Neural cell (in vitro differentiated cells): ENCODE measurements at regions not wholly inside any gene's neighbourhood (a gene's known extent, or its start where the extent isn't known, plus 50 kb on each side); places are given as distances from the start of the nearest gene placed in this dataset.
A peak's percentile ranks its signal among the peaks of the same experiment; 100 is the strongest.

Experiments
- H2AFZ ChIP-seq: fragments of 200-600, 300-800 bp; sonication (generic), shearing (Covaris generic); 2 replicates; pipeline ENCODE4 v1.6.0; 2014; ENCODE audit warnings: low read depth, mild to moderate bottlenecking, antibody characterized with exemption, low read length, moderate library complexity
- H3F3A ChIP-seq: fragments of 200-600 bp; shearing (Covaris generic); 2 replicates; pipeline ENCODE4 v1.6.1; 2016; ENCODE audit warnings: mild to moderate bottlenecking, moderate library complexity, mixed read lengths, antibody characterized with exemption, low read length; ENCODE audit not compliant: insufficient read depth, poor library complexity, severe bottlenecking
- H3K27ac ChIP-seq: fragments of 200-600, 300-800 bp; sonication (generic), shearing (Covaris generic); 2 replicates; pipeline ENCODE4 v1.5.1; 2014; ENCODE audit warnings: mild to moderate bottlenecking, low read length, moderate library complexity
- H3K27me3 ChIP-seq: fragments of 300-800, 200-600 bp; sonication (generic), shearing (Covaris generic); 2 replicates; pipeline ENCODE4 v1.6.0; 2014; ENCODE audit warnings: mild to moderate bottlenecking, low read depth, low read length, moderate library complexity; ENCODE audit not compliant: insufficient read depth
- H3K36me3 ChIP-seq: fragments of 300-800, 200-600 bp; sonication (generic), shearing (Covaris generic); 2 replicates; pipeline ENCODE4 v1.5.1; 2014; ENCODE audit warnings: mild to moderate bottlenecking, antibody characterized with exemption, low read length, moderate library complexity; ENCODE audit not compliant: insufficient read depth
- H3K4me2 ChIP-seq: fragments of 300-800, 200-600 bp; sonication (generic), shearing (Covaris generic); 2 replicates; pipeline ENCODE4 v1.6.0; 2014; ENCODE audit warnings: mild to moderate bottlenecking, low read length
- H3K4me3 ChIP-seq: fragments of 300-800, 200-600 bp; sonication (generic), shearing (Covaris generic); 2 replicates; pipeline ENCODE4 v1.5.1; 2014; ENCODE audit warnings: mild to moderate bottlenecking, low read length, moderate library complexity
- H3K79me2 ChIP-seq: fragments of 200-600 bp; shearing (Covaris generic); replicated peaks from 2 replicates; pipeline ENCODE4 v1.6.0; 2014; ENCODE audit warnings: mild to moderate bottlenecking, low read length, moderate library complexity; ENCODE audit not compliant: insufficient read depth
- H3K9ac ChIP-seq: fragments of 300-800, 200-600 bp; sonication (generic), shearing (Covaris generic); 2 replicates; pipeline ENCODE4 v1.6.1; 2016; ENCODE audit warnings: mild to moderate bottlenecking, low read length, mixed read lengths
- H3K9me2 ChIP-seq: fragments of 200-600 bp; shearing (Covaris generic); 2 replicates; pipeline ENCODE4 v1.6.1; 2016; ENCODE audit warnings: mild to moderate bottlenecking, low read length, mixed read lengths; ENCODE audit not compliant: insufficient read depth
- H3K9me3 ChIP-seq: fragments of 200-600, 300-800 bp; sonication (generic), shearing (Covaris generic); 2 replicates; pipeline ENCODE4 v1.6.1; 2016; ENCODE audit warnings: mild to moderate bottlenecking, mixed run types, low read length, moderate library complexity, mixed read lengths
- H4K20me1 ChIP-seq: fragments of 200-600 bp; shearing (Covaris generic); 2 replicates; pipeline ENCODE4 v1.6.1; 2016; ENCODE audit warnings: mild to moderate bottlenecking, mixed run types; ENCODE audit not compliant: insufficient read depth
- EP300 ChIP-seq: fragments of 450-650 bp; conservative IDR thresholded peaks from 2 replicates; pipeline ENCODE4 v1.6.1; 2014; ENCODE audit warnings: antibody characterized with exemption, mild to moderate bottlenecking, moderate library complexity; ENCODE audit not compliant: poor library complexity, severe bottlenecking
- EZH2 ChIP-seq: fragments of 200-600, 300-800 bp; shearing (Covaris generic), sonication (generic); IDR thresholded peaks from 2 replicates; pipeline ENCODE4 v1.6.1; 2014; ENCODE audit warnings: antibody characterized with exemption, low read length, borderline replicate concordance, mild to moderate bottlenecking; ENCODE audit not compliant: insufficient read depth, poor library complexity, severe bottlenecking
- MXI1 ChIP-seq: fragments of 450-650 bp; conservative IDR thresholded peaks from 2 replicates; pipeline ENCODE4 v1.6.1; 2014; ENCODE audit warnings: antibody characterized with exemption, mild to moderate bottlenecking; ENCODE audit not compliant: poor library complexity, severe bottlenecking
- POLR2AphosphoS5 ChIP-seq: IDR thresholded peaks from 2 replicates; pipeline ENCODE4 v1.6.1; 2012
- RAD21 ChIP-seq: fragments of 450-650 bp; conservative IDR thresholded peaks from 2 replicates; pipeline ENCODE4 v1.6.1; 2014; ENCODE audit warnings: antibody characterized with exemption, mild to moderate bottlenecking, moderate library complexity
- REST ChIP-seq: IDR thresholded peaks from 2 replicates; pipeline ENCODE4 v1.6.1; 2012; ENCODE audit warnings: borderline replicate concordance
- SMC3 ChIP-seq: fragments of 450-650 bp; conservative IDR thresholded peaks from 2 replicates; pipeline ENCODE4 v1.6.1; 2014; ENCODE audit warnings: antibody characterized with exemption, mild to moderate bottlenecking, moderate library complexity; ENCODE audit not compliant: poor library complexity
- TAF1 ChIP-seq: IDR thresholded peaks from 2 replicates; pipeline ENCODE4 v1.6.1; 2012; ENCODE audit warnings: low read depth
- TF ChIP-seq, protein P1 (sequence below): fragments of 450-650 bp; IDR thresholded peaks from 2 replicates; pipeline ENCODE4 v1.5.1; 2014; ENCODE audit warnings: antibody characterized with exemption, mild to moderate bottlenecking, moderate library complexity; ENCODE audit not compliant: poor library complexity, severe bottlenecking

GRCh38 chr9:78620764-78621163, 323.8 kb downstream of the PSAT1 start:
- H3K4me2 ChIP-seq: peak overlapping the region; percentile 8
- no peak overlapping the region for H2AFZ ChIP-seq
- H3K27ac ChIP-seq: peak overlapping the region; percentile 50
- H3K9ac ChIP-seq: no peak overlapping the region
- H3K9me3 ChIP-seq: no peaks in the 10 kb centered on the region
- H3F3A ChIP-seq: no peaks in the 10 kb centered on the region
- no peaks in the 10 kb centered on the region for H3K9me2 ChIP-seq
- H4K20me1 ChIP-seq: no peaks in the 10 kb centered on the region
- no peak for TF ChIP-seq EP300
- no peak for TF ChIP-seq SMC3
- no peak for TF ChIP-seq RAD21
- TF ChIP-seq MXI1: no peak
- TF ChIP-seq, protein P1, sequence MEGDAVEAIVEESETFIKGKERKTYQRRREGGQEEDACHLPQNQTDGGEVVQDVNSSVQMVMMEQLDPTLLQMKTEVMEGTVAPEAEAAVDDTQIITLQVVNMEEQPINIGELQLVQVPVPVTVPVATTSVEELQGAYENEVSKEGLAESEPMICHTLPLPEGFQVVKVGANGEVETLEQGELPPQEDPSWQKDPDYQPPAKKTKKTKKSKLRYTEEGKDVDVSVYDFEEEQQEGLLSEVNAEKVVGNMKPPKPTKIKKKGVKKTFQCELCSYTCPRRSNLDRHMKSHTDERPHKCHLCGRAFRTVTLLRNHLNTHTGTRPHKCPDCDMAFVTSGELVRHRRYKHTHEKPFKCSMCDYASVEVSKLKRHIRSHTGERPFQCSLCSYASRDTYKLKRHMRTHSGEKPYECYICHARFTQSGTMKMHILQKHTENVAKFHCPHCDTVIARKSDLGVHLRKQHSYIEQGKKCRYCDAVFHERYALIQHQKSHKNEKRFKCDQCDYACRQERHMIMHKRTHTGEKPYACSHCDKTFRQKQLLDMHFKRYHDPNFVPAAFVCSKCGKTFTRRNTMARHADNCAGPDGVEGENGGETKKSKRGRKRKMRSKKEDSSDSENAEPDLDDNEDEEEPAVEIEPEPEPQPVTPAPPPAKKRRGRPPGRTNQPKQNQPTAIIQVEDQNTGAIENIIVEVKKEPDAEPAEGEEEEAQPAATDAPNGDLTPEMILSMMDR: no peak
- no peak for TF ChIP-seq TAF1
- TF ChIP-seq POLR2AphosphoS5: no peak
- no peak for TF ChIP-seq REST
- TF ChIP-seq EZH2: no peak
- H3K79me2 ChIP-seq: no peaks in the 10 kb centered on the region
- H3K36me3 ChIP-seq: no peaks in the 10 kb centered on the region
- H3K27me3 ChIP-seq: no peaks in the 10 kb centered on the region
- peak overlapping the region; percentile 22 for H3K4me3 ChIP-seq

- Histone ChIP-seq H3F3A (no peaks in the 10 kb centered on the region), H3K27ac (no peak overlapping the region), H4K20me1 (no peaks in the 10 kb centered on the region), H2AFZ (no peak overlapping the region), H3K4me3 (no peak overlapping the region), H3K79me2 (no peaks in the 10 kb centered on the region), H3K9me2 (no peaks in the 10 kb centered on the region), H3K9ac (no peak overlapping the region), H3K9me3 (no peaks in the 10 kb centered on the region), H3K27me3 (no peaks in the 10 kb centered on the region), H3K36me3 (no peaks in the 10 kb centered on the region), H3K4me2 (no peak overlapping the region)
- no peak for TF ChIP-seq POLR2AphosphoS5
- TF ChIP-seq SMC3: no peak
- TF ChIP-seq REST: no peak
Measured at GRCh38 chr9:78622126-78622525, 325.2 kb downstream of the PSAT1 start.
